ENCODE measurements at regions not wholly inside any gene's neighbourhood (a gene's known extent, or its start where the extent isn't known, plus 50 kb on each side); places are given as distances from the start of the nearest gene placed in this dataset.

DNA sequence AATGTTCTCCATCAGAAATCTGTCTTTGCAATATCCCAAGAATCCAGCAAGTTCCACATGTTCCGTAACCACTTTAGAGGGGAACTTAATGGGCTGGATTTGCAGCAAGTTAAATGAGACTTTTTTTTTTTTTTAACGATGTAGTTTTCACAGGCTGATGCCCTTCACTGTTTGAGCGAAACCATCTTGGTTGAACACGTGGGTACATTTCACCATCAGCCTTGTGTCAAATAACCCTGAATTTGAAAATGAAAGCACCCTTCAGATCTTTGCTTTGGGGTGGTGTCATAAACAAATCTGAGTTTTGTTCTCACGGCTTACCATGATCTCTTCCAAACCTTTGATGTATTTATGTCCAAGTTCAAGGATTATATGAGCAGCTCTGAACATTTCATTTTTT is 73.7 kb upstream of the EXOC2 start:
- H3K36me3 ChIP-seq: no peaks in the 10 kb centered on the region
- Mint-ChIP-seq H3K36me3 (no peaks in the 10 kb centered on the region), H3K27ac (no peak overlapping the region), H3K9me3 (peaks cover 4% of the 10 kb centered on the region), H3K4me3 (no peak overlapping the region), H3K27me3 (ENCODE audit: insufficient read depth, low read depth) (peaks cover 1% of the 10 kb centered on the region), H3K4me1 (no peaks in the 10 kb centered on the region)
- no peak overlapping the region for H3K4me3 ChIP-seq
- H3K9ac ChIP-seq: no peak overlapping the region
- no peaks in the 10 kb centered on the region for H3K9me3 ChIP-seq (ENCODE audit: low read depth)
- H2AFZ ChIP-seq (replicated peaks): no peak overlapping the region
- no peak overlapping the region for H3K27ac ChIP-seq
- TF ChIP-seq EZH2phosphoT487 (IDR thresholded peaks at IDR 0.05): no peak
- TF ChIP-seq, protein P1, sequence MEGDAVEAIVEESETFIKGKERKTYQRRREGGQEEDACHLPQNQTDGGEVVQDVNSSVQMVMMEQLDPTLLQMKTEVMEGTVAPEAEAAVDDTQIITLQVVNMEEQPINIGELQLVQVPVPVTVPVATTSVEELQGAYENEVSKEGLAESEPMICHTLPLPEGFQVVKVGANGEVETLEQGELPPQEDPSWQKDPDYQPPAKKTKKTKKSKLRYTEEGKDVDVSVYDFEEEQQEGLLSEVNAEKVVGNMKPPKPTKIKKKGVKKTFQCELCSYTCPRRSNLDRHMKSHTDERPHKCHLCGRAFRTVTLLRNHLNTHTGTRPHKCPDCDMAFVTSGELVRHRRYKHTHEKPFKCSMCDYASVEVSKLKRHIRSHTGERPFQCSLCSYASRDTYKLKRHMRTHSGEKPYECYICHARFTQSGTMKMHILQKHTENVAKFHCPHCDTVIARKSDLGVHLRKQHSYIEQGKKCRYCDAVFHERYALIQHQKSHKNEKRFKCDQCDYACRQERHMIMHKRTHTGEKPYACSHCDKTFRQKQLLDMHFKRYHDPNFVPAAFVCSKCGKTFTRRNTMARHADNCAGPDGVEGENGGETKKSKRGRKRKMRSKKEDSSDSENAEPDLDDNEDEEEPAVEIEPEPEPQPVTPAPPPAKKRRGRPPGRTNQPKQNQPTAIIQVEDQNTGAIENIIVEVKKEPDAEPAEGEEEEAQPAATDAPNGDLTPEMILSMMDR (IDR thresholded peaks at IDR 0.05): no peak
- TF ChIP-seq EZH2 (IDR thresholded peaks at IDR 0.05): no peak
- H3K4me1 ChIP-seq: no peaks in the 10 kb centered on the region
- no peak overlapping the region for H3K4me2 ChIP-seq
- no peaks in the 10 kb centered on the region for H3K79me2 ChIP-seq (ENCODE audit: low read depth)
- no peaks in the 10 kb centered on the region for H3K27me3 ChIP-seq
- H4K20me1 ChIP-seq (ENCODE audit: low read depth): no peaks in the 10 kb centered on the region
- H3F3A ChIP-seq (ENCODE audit: low read depth): no peaks in the 10 kb centered on the region
- DNase-seq (ENCODE audit: low spot score): no peak

DNA sequence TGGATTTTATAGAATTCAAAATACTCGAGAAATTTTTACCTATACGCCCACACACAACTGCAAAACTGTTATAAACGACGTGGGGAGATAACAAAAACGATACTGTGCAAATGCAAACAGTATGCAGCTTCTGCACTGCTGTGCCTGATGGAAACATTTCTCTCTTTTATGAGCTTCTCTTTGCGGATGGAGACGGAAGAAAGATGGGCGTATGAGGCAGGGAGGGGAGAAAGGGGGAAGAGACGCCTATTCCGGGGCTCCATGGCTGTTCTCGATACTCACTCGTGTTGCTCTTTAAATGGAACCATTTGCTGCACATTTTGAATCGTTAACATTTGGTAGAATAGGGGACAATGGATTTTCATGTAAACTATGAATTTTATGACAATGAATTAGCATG is 69.1 kb upstream of the EXOC2 start:
- H3K27ac Mint-ChIP-seq: no peak overlapping the region
- H3K4me3 ChIP-seq: no peak overlapping the region
- no peak for DNase-seq (ENCODE audit: low spot score)
- no peak overlapping the region for H2AFZ ChIP-seq (replicated peaks)
- H4K20me1 ChIP-seq (ENCODE audit: low read depth): no peaks in the 10 kb centered on the region
- peaks cover 2% of the 10 kb centered on the region for H3K27me3 Mint-ChIP-seq (ENCODE audit: insufficient read depth, low read depth)
- H3K27me3 ChIP-seq: no peaks in the 10 kb centered on the region
- TF ChIP-seq, protein P1 (IDR thresholded peaks at IDR 0.05): no peak
- TF ChIP-seq EZH2phosphoT487 (IDR thresholded peaks at IDR 0.05): no peak
- TF ChIP-seq EZH2 (IDR thresholded peaks at IDR 0.05): no peak
- H3K4me2 ChIP-seq: no peak overlapping the region
- H3K79me2 ChIP-seq (ENCODE audit: low read depth): no peaks in the 10 kb centered on the region
- H3K4me1 ChIP-seq: no peaks in the 10 kb centered on the region
- no peaks in the 10 kb centered on the region for H3K36me3 ChIP-seq
- no peak overlapping the region for H3K27ac ChIP-seq
- H3K4me3 Mint-ChIP-seq: no peak overlapping the region
- H3K9me3 Mint-ChIP-seq: no peaks in the 10 kb centered on the region
- H3K9me3 ChIP-seq (ENCODE audit: low read depth): no peaks in the 10 kb centered on the region
- no peak overlapping the region for H3K9ac ChIP-seq
- no peaks in the 10 kb centered on the region for H3K36me3 Mint-ChIP-seq
- H3F3A ChIP-seq (ENCODE audit: low read depth): no peaks in the 10 kb centered on the region
- peaks cover 3% of the 10 kb centered on the region for H3K4me1 Mint-ChIP-seq

DNA sequence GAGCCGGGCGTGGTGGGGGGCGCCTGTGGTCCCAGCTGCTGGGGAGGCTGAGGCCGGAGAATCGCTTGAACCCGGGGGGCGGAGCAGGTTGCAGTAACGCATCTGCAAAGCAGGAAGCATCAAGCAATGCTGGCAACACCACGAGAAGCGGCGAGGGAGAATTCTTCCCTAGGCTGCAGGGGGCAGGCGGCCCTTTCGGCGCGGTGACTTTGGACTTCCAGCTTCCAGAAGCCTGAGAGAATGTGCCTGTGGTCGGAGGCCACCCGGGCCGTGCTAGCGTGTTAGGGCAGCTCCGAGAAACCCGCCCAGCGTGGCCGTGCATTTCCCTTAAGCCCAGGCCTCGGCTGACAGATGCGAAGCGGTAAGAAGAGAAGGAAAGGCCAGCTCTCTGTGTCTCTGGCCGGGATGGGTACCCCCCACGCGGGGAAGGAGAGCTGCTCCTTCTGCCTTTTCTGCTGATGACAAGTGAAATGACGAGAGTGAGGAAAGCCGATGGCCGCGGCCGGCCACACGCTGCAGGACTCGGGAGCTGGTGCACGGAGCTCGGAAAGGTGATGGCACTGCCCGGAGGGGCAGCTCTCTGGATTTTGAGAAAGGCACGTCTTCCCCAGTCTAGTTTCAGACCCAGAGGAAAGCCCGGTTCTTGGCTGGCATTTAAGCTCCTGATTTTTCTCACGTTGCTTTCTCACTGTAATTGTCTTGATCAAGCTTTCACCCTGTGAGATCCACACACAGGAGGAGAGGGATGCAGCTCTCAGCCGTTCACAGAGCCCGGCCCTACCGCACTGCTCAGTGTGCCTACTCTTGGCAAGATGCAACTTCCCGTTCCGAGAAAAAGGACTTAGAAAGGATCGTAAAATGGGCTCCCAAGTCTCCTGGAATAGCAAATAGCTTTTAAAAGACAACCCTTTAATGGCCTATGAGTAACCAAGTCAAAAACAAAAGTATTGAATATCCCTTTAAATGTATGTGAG is 68.3 kb upstream of the EXOC2 start:
- H3K4me3 Mint-ChIP-seq: no peak overlapping the region

More for the DNA sequence above, 68.3 kb upstream of the EXOC2 start:
- TF ChIP-seq, protein P1 (IDR thresholded peaks at IDR 0.05): no peak
- TF ChIP-seq EZH2phosphoT487 (IDR thresholded peaks at IDR 0.05) (no peak), EZH2 (IDR thresholded peaks at IDR 0.05) (no peak)
- peaks cover 2% of the 10 kb centered on the region for H3K27me3 Mint-ChIP-seq (ENCODE audit: insufficient read depth, low read depth)
- no peaks in the 10 kb centered on the region for H3K27me3 ChIP-seq
- no peaks in the 10 kb centered on the region for H3K9me3 ChIP-seq (ENCODE audit: low read depth)
- no peak overlapping the region for H3K27ac ChIP-seq
- H3K4me2 ChIP-seq: no peak overlapping the region
- H3K4me3 ChIP-seq: no peak overlapping the region
- no peak overlapping the region for H3K9ac ChIP-seq
- H2AFZ ChIP-seq (replicated peaks): no peak overlapping the region
- H3K36me3 ChIP-seq: no peaks in the 10 kb centered on the region
- H3K4me1 Mint-ChIP-seq: peaks cover 3% of the 10 kb centered on the region
- H3F3A ChIP-seq (ENCODE audit: low read depth): no peaks in the 10 kb centered on the region
- no peak overlapping the region for H3K27ac Mint-ChIP-seq
- no peaks in the 10 kb centered on the region for H4K20me1 ChIP-seq (ENCODE audit: low read depth)
- H3K9me3 Mint-ChIP-seq: no peaks in the 10 kb centered on the region
- no peaks in the 10 kb centered on the region for H3K36me3 Mint-ChIP-seq
- no peak for DNase-seq (ENCODE audit: low spot score)
- no peaks in the 10 kb centered on the region for H3K79me2 ChIP-seq (ENCODE audit: low read depth)
- no peaks in the 10 kb centered on the region for H3K4me1 ChIP-seq
